A673 (cell line): ENCODE measurements at regions not wholly inside any gene's neighbourhood (a gene's known extent, or its start where the extent isn't known, plus 50 kb on each side); places are given as distances from the start of the nearest gene placed in this dataset.

Experiments used
- CTCF ChIP-seq: fragments of 300-800, 200-600 bp; sonication (generic); conservative IDR thresholded peaks from 2 replicates; pipeline ENCODE4 v1.5.1; 2017; ENCODE audit warnings: low read depth, mild to moderate bottlenecking, antibody characterized with exemption, low read length, moderate library complexity, mixed read lengths
- EZH2 ChIP-seq: fragments of 200-600 bp; sonication (generic); IDR thresholded peaks from 2 replicates; pipeline ENCODE4 v1.6.1; 2017; ENCODE audit warnings: borderline replicate concordance, low read depth, mild to moderate bottlenecking, mixed read lengths, antibody characterized with exemption, low read length; ENCODE audit not compliant: poor library complexity, severe bottlenecking

DNA sequence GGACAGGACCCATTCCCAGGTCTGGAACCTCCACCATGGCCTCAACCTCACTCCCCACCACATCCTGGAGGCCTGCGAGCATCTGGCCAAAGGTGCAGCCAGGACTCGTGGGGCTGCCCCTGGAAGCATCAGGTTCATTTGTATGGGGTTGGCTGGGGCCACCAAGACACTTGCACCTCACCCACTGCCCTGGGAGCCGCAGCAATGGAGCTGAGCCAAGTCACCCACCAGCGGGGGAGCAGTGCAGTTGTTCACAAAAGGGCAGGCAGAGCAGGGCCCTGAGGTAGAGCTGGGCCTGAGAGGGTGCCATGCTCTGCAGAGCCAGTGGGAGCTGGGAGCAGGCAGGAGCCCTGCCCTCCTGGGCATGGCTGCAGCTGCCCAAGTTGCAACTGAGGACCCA lies 163.5 kb downstream of the FAM47A start:
- TF ChIP-seq CTCF (no peak), EZH2 (no peak)
